Spinal cord (tissue), 9 donors: ENCODE measurements at regions not wholly inside any gene's neighbourhood (a gene's known extent, or its start where the extent isn't known, plus 50 kb on each side); places are given as distances from the start of the nearest gene placed in this dataset.

Source experiments
- DNase-seq, 6 donors: peaks; one replicate each; pipeline versions ENCODE4 v3.0.0 to v3.0.0-alpha.2; 2013 to 2015; ENCODE audit warnings: low spot score in 6 of 6, low read depth in 4 of 6
- H3K27ac ChIP-seq: one replicate; pipeline ENCODE4 v1.5.1; 2013; ENCODE audit warnings: low read depth, low read length, control low read depth
- H3K27me3 ChIP-seq: one replicate; pipeline ENCODE4 v1.6.1; 2013; ENCODE audit warnings: low read length; ENCODE audit not compliant: control insufficient read depth, insufficient read depth
- H3K36me3 ChIP-seq: one replicate; pipeline ENCODE4 v1.6.1; 2013; ENCODE audit warnings: low read length; ENCODE audit not compliant: control insufficient read depth, insufficient read depth
- H3K4me1 ChIP-seq: one replicate; pipeline ENCODE4 v1.6.1; 2013; ENCODE audit warnings: low read length; ENCODE audit not compliant: control insufficient read depth, insufficient read depth
- H3K4me3 ChIP-seq: one replicate; pipeline ENCODE4 v1.5.1; 2013; ENCODE audit warnings: low read depth, low read length, control low read depth
- H3K9me3 ChIP-seq: one replicate; pipeline ENCODE4 v1.6.1; 2013; ENCODE audit warnings: low read length; ENCODE audit not compliant: control insufficient read depth, insufficient read depth
- WGBS: methylation state at CpG from one replicate; pipeline ENCODE4 v1.1.5; 2013; ENCODE audit warnings: missing lambda C conversion rate; ENCODE audit not compliant: insufficient coverage; 5-methylcytosine and 5-hydroxymethylcytosine counted together
- donor health status: healthy.

DNA sequence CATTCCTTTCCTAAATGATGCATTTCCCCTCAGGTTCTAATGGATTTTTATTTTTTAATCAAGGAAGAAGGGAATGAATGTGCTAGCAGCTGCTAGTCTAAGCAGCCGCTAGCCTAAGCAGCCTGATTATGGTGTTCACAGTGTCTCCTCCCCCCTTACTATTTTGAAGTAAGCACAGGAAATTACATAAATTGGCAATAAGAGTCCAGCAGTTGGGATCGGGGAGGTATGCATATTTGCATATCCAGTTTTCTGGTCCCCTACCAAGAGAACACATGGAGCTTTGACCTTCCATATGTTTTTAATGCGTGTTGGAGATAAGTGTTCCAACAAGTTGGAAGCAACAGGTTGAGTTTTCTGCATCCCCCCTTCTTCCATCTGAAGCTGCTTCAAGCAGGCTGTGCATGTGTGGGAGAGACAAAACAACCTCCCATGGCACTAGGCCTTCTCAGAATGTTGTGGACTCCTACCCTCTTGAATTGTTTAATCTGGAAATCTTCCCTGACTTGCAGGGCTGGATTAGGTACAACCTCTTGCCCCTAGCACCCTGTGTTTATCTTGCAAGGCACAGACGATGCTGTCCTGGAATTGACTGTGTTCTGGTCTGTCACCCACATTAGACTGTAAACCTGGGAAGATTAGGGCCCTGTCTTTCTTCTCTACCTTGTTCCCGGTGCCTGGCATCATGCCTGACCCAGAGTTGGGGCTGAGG, 124.8 kb upstream of the LRIG1 start:
- no peaks in the 10 kb centered on the region for H3K27me3 ChIP-seq
- no peaks in the 10 kb centered on the region for H3K9me3 ChIP-seq
- DNase-seq, result peak in 2 of 6 donors; percentile 20 to 30
- H3K36me3 ChIP-seq, result no peaks in the 10 kb centered on the region
- peaks cover 6% of the 10 kb centered on the region for H3K4me1 ChIP-seq
- H3K27ac ChIP-seq, result peak overlapping the region; percentile 7
- no peak overlapping the region for H3K4me3 ChIP-seq
- WGBS, result 50% methylated on average over 2 of the region's 5 CpGs

DNA sequence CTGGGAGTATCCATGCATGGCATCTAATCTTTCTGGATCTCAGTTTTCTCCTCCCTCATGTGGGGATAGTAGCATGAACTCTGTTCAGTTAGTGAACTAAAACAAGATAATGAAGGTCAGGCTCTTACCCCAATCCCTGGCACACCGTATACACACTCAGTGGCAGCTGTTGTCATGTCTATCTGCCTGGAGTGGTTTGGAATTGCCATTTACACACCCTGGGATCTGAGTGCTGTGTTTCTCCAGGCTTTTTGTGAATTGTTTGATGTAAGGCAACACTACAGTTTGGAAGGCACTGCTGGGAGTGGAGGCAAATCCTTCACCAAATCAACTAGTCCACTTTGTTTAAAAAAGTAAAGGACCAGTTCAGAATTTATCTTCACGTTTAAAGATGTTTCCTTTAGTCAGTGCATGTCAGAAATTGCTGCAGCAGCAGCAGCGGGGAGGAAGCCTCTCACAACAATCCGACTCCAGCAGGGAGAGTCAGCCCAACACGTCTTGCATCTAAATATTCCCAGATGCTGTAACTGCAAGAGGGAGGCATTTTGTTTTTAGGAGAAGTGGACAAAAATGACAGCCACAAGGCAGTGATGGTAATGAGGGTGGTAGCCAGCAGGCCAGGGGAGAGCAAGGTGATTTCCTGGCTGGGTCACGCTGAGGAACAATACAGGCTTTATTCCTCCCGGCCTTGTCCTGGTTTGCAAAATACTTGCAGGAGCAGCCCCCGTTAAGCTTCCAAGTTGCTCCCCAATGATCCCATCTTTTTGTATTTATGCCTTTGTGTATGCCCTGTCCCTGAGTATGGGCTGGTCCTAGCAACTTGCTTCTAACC, 128.5 kb upstream of the LRIG1 start:
- Histone ChIP-seq H3K27me3 (no peaks in the 10 kb centered on the region), H3K36me3 (no peaks in the 10 kb centered on the region), H3K27ac (peak overlapping the region; percentile 11), H3K4me1 (peaks cover 6% of the 10 kb centered on the region), H3K4me3 (no peak overlapping the region), H3K9me3 (no peaks in the 10 kb centered on the region)
- DNase-seq, result peak in 2 of 6 donors; percentile 44 to 74
- 20% methylated on average over 1 of the region's 8 CpGs for WGBS

DNA sequence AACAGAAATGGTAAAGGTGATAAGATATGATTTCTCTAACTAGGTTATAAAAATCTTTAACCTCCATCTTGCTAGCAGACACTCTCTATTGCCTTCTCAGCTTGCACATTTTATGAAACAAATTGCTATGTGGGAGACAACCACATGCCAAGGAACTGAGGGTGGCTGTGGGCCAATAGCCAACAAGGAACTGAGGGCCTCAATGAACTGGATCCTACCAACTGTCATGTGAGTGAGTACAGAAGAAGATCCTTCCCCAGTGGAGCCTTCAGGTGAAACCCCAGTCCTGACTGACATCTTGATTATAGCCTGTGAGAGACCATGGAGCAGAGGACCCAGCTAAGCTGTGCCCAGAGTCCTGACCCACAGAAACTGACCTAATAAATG, 129.2 kb upstream of the LRIG1 start:
- no peaks in the 10 kb centered on the region for H3K27me3 ChIP-seq
- H3K4me1 ChIP-seq, result peaks cover 6% of the 10 kb centered on the region
- no peak overlapping the region for H3K4me3 ChIP-seq
- H3K27ac ChIP-seq, result peak overlapping the region; percentile 11
- peak in 1 of 6 donors; percentile 23 for DNase-seq
- no peaks in the 10 kb centered on the region for H3K36me3 ChIP-seq
- H3K9me3 ChIP-seq, result no peaks in the 10 kb centered on the region

- peak in 1 of 6 donors; percentile 34 for DNase-seq
- Histone ChIP-seq H3K4me3 (no peak overlapping the region), H3K36me3 (no peaks in the 10 kb centered on the region), H3K9me3 (no peaks in the 10 kb centered on the region), H3K4me1 (peaks cover 6% of the 10 kb centered on the region), H3K27ac (no peak overlapping the region), H3K27me3 (no peaks in the 10 kb centered on the region)
- WGBS, result 79% methylated on average over 4 of the region's 6 CpGs
Observed at GRCh38 chr3:66633402-66634381, 132.9 kb upstream of the LRIG1 start.

GRCh38 chr3:66638717-66639116, 137.9 kb upstream of the LRIG1 start:
- no peaks in the 10 kb centered on the region for H3K27me3 ChIP-seq
- WGBS, result 92% methylated on average over 2 of the region's 6 CpGs
- H3K27ac ChIP-seq, result no peak overlapping the region
- H3K4me3 ChIP-seq, result no peak overlapping the region
- no peaks in the 10 kb centered on the region for H3K9me3 ChIP-seq
- no peaks in the 10 kb centered on the region for H3K36me3 ChIP-seq
- peaks cover 3% of the 10 kb centered on the region for H3K4me1 ChIP-seq
- no peak for DNase-seq

GRCh38 chr3:66639809-66640356, 139.1 kb upstream of the LRIG1 start:
- no peaks in the 10 kb centered on the region for H3K9me3 ChIP-seq
- no peaks in the 10 kb centered on the region for H3K36me3 ChIP-seq
- peaks cover 3% of the 10 kb centered on the region for H3K4me1 ChIP-seq
- no peaks in the 10 kb centered on the region for H3K27me3 ChIP-seq
- H3K4me3 ChIP-seq, result no peak overlapping the region
- no CpG with 5 or more reads among the region's 3 CpGs for WGBS
- no peak overlapping the region for H3K27ac ChIP-seq
- DNase-seq, result no peak

GRCh38 chr3:66642019-66642418, 141.2 kb upstream of the LRIG1 start:
- H3K4me1 ChIP-seq, result peaks cover 3% of the 10 kb centered on the region
- DNase-seq, result no peak
- no CpG with 5 or more reads among the region's 4 CpGs for WGBS

DNA sequence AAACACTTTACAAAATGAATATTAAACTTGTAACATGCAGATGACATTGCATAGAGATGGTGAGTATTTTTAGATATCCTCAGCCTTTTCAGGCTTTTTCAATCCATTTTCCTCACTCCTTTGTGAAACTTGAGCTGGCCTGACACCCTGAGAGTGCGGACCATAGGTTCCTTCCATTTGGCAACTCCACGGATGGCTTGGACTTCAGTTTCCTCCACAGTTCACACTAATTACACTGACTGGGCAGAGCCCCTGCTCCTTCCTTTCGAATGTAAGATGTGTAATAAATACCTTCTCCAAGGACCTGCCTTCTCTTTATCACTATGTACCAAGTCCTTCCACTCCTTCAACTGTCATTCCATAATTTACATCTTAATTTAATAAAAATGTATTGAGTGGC, 141.7 kb upstream of the LRIG1 start:
- H3K36me3 ChIP-seq, result no peaks in the 10 kb centered on the region
- peaks cover 3% of the 10 kb centered on the region for H3K4me1 ChIP-seq
- no peaks in the 10 kb centered on the region for H3K27me3 ChIP-seq
- DNase-seq, result no peak
- no peak overlapping the region for H3K4me3 ChIP-seq
- H3K27ac ChIP-seq, result no peak overlapping the region
- WGBS, result 80% methylated on average over 1 of the region's 3 CpGs
- no peaks in the 10 kb centered on the region for H3K9me3 ChIP-seq

More at GRCh38 chr3:66642019-66642418, 141.2 kb upstream of the LRIG1 start:
- no peaks in the 10 kb centered on the region for H3K36me3 ChIP-seq
- H3K27ac ChIP-seq, result no peak overlapping the region
- no peak overlapping the region for H3K4me3 ChIP-seq
- no peaks in the 10 kb centered on the region for H3K27me3 ChIP-seq
- H3K9me3 ChIP-seq, result no peaks in the 10 kb centered on the region

DNA sequence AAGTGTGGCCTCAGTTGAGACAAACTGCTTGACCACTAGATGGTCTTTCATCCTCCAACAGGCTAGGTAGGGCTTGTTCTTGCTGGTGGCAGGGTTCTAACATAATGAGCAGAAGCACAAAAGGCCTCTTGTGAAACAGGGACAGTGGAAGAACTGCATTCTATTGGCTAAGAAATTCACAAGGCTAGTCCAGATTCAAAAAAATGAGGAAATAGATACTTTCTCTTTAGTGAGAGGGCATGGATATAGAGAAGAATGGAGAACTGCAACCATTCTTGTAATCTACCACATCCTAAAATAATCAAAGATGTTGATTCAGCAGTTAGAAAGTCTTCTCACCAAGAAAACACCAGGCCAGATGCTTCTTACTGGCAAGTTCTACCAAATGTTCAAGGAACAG, 143.7 kb upstream of the LRIG1 start:
- no peak overlapping the region for H3K4me3 ChIP-seq
- H3K36me3 ChIP-seq, result no peaks in the 10 kb centered on the region
- H3K4me1 ChIP-seq, result peaks cover 3% of the 10 kb centered on the region
- H3K27me3 ChIP-seq, result no peaks in the 10 kb centered on the region
- no peaks in the 10 kb centered on the region for H3K9me3 ChIP-seq
- no peak for DNase-seq
- H3K27ac ChIP-seq, result no peak overlapping the region
